ENCODE measurements at regions not wholly inside any gene's neighbourhood (a gene's known extent, or its start where the extent isn't known, plus 50 kb on each side); places are given as distances from the start of the nearest gene placed in this dataset.

DNA sequence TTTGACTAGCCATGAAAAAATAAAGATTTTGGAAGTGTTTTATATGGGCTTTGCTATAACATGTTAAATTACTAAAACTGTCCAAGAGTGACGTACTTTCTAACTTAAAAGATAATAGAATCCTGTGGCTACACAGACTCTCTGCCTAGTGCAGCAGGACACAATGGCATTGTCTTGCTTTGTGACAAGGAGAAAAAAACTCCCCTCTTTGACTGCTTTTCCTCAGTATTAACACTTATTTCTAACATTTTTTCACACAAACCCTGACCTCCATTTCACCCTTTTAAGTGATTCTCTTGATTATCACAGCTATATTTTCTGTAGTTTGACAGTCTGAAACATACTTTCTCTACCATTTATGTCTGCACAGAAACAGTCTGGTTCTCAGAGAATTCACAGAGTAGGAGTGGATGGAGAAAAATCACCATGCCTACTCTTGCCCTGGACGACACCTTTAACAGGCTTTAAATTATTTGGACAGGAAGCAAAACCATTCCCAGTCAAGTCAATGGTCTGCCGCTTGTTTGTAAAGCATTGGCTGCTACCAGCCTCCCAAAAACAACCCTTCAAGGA is 336.3 kb upstream of the SMIM30 start:
- Mint-ChIP-seq H3K4me1 (no peaks in the 10 kb centered on the region), H3K36me3 (no peaks in the 10 kb centered on the region), H3K4me3 (no peak overlapping the region), H3K27ac (no peak overlapping the region), H3K9me3 (no peaks in the 10 kb centered on the region), H3K27me3 (no peaks in the 10 kb centered on the region)

DNA sequence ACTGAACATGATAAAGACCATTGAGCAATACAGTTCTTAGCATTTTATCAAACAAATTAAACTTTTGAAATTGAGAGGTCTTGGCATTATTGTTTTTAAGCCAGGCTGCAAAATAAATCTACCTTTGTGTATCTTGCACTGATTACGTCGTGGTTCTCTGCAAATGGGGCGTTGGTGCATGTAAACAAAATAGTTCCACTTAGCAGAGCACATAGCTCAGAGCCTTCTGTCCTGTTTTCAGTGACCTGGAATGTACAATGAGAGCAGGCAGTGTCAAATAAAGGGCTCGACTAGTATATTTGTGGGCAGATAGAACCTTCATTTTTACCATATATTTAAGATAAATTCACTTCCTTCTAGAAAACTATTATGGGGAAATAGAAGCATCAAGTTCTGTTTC is 333.9 kb upstream of the SMIM30 start:
- H3K4me1 Mint-ChIP-seq: no peaks in the 10 kb centered on the region
- no peaks in the 10 kb centered on the region for H3K36me3 Mint-ChIP-seq

DNA sequence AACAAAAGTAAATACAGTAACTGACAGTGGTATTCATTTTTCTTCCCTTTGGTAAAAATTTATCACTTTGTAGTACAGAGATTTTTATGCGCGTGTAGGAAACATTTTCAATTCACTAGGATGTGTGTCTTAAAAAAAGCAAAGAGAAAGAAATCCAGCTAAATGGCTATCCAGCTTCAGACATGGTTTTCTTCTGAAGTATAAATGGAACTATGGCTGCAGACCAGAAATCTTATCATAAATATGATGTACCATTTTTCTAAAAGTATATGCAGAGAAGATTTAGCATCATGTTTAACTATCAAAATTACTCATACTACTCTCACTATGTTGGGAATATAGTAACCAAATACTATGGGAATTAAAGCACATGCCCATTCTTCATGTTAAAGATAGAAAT is 328.4 kb upstream of the SMIM30 start:
- H3K27me3 Mint-ChIP-seq: no peaks in the 10 kb centered on the region
- H3K4me1 Mint-ChIP-seq: no peaks in the 10 kb centered on the region
- no peak overlapping the region for H3K4me3 Mint-ChIP-seq
- no peak overlapping the region for H3K27ac Mint-ChIP-seq
- no peaks in the 10 kb centered on the region for H3K9me3 Mint-ChIP-seq
- no peaks in the 10 kb centered on the region for H3K36me3 Mint-ChIP-seq

More for the DNA sequence above, 333.9 kb upstream of the SMIM30 start:
- Mint-ChIP-seq H3K4me3 (no peak overlapping the region), H3K27me3 (no peaks in the 10 kb centered on the region), H3K9me3 (no peaks in the 10 kb centered on the region), H3K27ac (no peak overlapping the region)

DNA sequence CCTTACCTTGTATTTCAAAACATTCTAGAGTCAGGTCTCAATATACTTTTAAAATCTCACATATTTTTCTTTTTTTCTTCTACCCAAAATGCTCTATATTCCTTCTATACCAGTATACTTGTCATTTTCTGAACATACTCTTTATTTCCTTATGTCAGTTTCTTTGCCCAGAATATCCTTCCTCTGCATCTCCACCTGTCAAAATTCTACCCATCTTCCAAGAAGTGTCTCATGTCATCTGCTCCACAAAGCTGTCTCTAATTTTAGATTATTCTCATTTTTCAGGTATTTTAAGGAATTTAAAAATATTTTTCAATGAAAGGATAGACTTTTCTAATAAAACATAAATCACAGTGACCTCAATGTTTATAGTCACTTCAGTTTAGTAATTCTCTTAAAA is 328.0 kb upstream of the SMIM30 start:
- Mint-ChIP-seq H3K36me3 (no peaks in the 10 kb centered on the region), H3K27ac (peak overlapping the region in 1 of 3 donors; percentile 29), H3K9me3 (no peaks in the 10 kb centered on the region), H3K4me1 (no peaks in the 10 kb centered on the region), H3K4me3 (no peak overlapping the region), H3K27me3 (peaks cover under 1% of the 10 kb centered on the region)

DNA sequence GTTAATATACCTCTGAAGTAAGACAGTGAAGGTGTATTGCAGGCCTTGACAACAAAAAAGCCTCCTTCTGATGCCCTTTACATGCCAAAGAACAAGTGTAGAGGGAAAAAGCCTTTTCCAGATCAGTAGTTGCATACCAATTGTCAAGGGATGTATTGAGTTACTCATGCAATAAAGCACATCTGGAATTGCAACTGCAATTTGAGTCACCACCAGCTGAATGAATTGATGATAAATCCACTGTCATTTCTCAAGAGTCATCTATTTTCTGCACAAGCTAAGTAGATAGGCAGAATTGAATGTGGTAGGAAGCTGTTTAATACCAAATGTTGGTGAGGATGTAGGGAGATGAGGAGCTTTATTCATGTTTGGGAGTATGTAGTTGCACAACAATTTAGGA is 325.9 kb upstream of the SMIM30 start:
- Mint-ChIP-seq H3K9me3 (no peaks in the 10 kb centered on the region), H3K4me1 (no peaks in the 10 kb centered on the region), H3K27me3 (peaks cover 2% of the 10 kb centered on the region), H3K27ac (no peak overlapping the region), H3K4me3 (no peak overlapping the region), H3K36me3 (no peaks in the 10 kb centered on the region)

DNA sequence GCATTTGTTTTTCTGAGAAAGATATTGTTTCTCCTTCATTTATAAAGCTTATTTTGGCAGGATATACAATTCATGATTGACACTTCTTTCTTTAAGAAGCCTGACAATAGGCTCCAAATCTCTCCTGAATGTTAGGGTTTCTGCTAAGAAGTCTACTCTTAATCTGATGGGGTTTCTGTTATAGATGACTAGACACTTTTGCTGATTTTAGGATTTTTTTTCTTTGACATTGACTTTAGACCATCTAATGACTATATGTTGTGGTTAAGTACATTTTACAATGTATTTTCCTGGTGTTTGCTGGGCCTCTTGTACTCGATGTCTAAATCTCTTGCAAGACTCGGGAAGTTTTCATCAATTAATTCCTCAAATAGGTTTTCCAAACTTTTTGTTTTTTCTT is 321.8 kb upstream of the SMIM30 start:
- Mint-ChIP-seq H3K4me1 (peaks cover 0 to 2% (median 0%) of the 10 kb centered on the region in 3 donors), H3K27me3 (peaks cover 2% of the 10 kb centered on the region), H3K36me3 (peaks cover 1% of the 10 kb centered on the region), H3K4me3 (no peak overlapping the region), H3K27ac (no peak overlapping the region), H3K9me3 (peaks cover 0 to 7% (median 0%) of the 10 kb centered on the region in 3 donors)

DNA sequence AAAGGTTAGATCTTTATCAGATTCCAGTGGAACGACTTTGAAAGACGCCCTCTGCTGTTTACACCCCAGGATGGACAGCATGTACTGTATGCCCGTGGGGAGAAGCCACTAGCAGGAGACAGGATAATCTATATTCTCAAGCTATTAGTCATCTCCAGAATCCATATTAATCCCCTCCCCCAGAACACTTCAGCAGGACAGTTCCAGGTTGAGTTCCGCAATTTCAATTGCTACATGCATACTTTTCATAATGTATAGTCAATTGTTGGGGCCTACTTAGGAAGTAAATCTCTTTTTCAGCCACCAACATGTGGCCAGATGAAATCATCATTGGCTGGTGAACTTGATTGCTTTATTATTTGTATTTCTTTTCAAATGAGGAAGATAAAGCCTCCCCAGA is 313.1 kb upstream of the SMIM30 start:
- H3K27me3 Mint-ChIP-seq: no peaks in the 10 kb centered on the region
- no peaks in the 10 kb centered on the region for H3K9me3 Mint-ChIP-seq
- no peaks in the 10 kb centered on the region for H3K36me3 Mint-ChIP-seq
- no peak overlapping the region for H3K27ac Mint-ChIP-seq
- no peaks in the 10 kb centered on the region for H3K4me1 Mint-ChIP-seq
- H3K4me3 Mint-ChIP-seq: no peak overlapping the region

DNA sequence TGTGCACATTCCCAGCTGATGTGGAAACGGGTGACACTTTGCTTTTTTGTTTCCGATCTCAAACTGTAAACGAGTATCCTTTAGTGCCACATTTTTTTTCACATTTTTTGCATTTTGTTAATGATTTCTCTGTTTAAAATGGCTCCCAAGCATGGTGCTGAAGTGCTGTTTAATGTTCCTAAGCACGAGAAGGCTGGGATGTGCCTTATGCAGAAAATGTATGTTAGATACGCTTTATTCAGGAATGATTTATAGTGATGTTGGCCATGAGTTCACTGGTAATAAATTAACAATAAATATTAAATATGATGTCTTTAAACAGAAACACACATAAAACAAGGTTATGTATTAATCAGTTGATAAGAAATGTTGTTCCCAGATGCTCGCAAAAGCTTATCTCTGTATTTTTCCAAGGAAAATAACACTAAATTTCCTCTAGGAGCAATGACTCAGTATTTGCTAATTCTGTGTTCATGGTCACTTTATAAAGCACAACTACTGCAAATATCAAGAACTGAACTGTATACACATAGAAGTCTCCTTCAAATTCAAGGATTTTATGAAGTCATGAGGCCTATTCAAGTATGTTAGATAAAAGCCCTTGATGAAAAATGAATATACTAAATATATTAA is 305.9 kb upstream of the SMIM30 start:
- no peak overlapping the region for H3K27ac Mint-ChIP-seq
- H3K9me3 Mint-ChIP-seq: no peaks in the 10 kb centered on the region
- no peaks in the 10 kb centered on the region for H3K36me3 Mint-ChIP-seq

DNA sequence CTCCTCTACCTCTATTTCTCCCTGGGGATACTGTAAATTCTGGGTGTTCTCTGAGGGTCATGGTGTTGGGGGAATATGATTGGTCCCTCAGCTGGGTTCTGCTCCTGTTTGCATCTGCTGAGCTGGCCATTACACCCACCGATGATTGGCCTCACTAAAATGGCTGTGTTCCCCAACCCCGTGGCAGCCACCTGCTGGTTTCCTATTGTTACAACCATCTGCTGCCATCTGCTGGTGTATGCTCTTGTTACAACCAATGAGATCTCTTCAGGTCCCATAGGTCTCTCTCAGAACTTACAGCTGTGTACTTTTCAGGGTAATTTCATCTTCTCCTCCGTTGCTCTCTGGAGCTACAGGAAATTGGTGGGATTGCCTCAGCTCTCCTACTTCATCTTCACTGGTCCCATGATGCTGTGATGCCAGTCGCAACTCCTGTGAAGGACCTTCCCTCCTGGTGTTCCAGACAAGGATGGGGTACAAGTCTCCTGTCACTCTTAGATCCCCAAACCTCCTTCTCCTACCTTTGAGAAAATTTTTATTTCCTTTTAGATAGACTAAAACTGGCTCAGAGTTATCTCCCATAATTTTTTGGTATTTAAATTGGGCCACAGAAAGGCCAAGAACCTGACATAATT is 303.5 kb upstream of the SMIM30 start:
- Mint-ChIP-seq H3K27me3 (no peaks in the 10 kb centered on the region), H3K4me1 (peaks cover 2 to 4% (median 3%) of the 10 kb centered on the region in 3 donors), H3K27ac (peak overlapping the region in 1 of 3 donors; percentile 2), H3K9me3 (no peaks in the 10 kb centered on the region), H3K4me3 (peak overlapping the region in 1 of 4 donors; percentile 76), H3K36me3 (no peaks in the 10 kb centered on the region)

More for the DNA sequence above, 305.9 kb upstream of the SMIM30 start:
- H3K27me3 Mint-ChIP-seq: no peaks in the 10 kb centered on the region
- H3K4me1 Mint-ChIP-seq: peaks cover 2 to 4% (median 3%) of the 10 kb centered on the region in 3 donors
- no peak overlapping the region for H3K4me3 Mint-ChIP-seq

DNA sequence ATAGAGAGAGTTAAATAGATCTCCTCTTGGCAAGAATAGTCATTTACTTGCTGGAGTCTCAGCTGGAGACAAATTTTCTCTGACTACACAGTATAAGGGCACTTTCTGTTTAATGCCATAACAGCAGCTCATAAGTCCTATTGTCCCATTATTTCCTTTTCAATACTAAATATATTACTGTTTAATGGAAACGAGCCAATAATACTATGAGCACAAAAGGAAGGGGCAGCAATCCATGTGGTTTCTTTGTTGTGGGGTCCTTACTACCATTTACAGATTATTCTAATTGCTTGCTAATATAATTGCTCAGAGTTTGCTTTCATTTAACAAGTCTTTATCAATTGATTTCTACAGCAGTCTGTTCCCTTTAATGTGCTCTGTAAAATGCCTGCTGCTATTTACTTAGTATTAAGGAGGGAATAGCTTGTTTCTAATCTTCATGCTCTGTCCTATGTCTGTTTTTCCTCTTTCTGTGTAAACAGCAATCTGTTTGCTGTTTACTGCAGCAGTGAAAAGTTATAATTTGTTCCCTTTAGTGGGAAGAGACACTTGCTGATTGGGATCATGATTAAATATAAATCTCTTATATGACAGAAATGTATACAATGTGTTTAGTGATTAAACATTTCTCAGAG is 296.2 kb upstream of the SMIM30 start:
- Mint-ChIP-seq H3K27ac (no peak overlapping the region), H3K4me3 (no peak overlapping the region), H3K36me3 (no peaks in the 10 kb centered on the region), H3K27me3 (peaks cover 2% of the 10 kb centered on the region), H3K9me3 (no peaks in the 10 kb centered on the region), H3K4me1 (no peaks in the 10 kb centered on the region)

DNA sequence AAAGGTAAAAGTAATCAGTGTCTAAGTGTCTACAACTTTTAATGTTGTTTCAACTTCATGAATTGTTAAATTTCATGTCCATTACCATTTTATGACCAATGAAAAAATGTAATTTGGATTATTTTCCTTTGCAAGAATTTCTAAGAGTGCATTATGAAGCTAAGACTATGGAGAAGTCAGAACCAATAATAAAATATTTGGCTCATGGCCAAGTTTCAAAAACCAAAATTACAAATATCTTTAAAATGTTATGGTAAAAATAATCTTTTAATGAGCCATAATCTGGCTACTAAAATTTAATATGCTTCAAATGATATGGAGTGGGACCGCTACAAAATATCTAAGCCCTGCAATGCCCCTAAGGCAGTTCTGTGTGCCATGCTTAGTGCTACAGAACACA is 294.1 kb upstream of the SMIM30 start:
- Mint-ChIP-seq H3K9me3 (no peaks in the 10 kb centered on the region), H3K27me3 (peaks cover 2% of the 10 kb centered on the region), H3K36me3 (no peaks in the 10 kb centered on the region), H3K4me1 (no peaks in the 10 kb centered on the region), H3K27ac (no peak overlapping the region), H3K4me3 (no peak overlapping the region)

DNA sequence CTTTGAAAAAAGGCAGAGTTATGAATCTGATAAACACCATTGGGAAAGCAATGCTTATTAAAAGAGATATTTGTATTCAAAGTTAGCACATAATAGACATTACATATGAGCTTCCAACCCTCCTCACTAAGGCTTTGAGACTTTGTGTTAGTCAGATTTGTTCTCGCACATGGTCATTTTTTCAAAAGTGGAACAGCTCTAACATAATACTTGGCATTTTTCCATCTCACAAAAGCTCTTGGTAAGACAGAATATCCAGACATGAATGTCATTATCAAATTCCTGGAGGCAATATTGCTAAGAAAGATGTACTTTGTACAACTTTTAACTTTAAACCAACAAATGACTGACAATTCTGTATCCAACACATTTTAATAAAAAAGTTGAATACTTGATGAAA is 292.4 kb upstream of the SMIM30 start:
- Mint-ChIP-seq H3K9me3 (no peaks in the 10 kb centered on the region), H3K27me3 (peaks cover 2% of the 10 kb centered on the region), H3K4me3 (no peak overlapping the region), H3K4me1 (no peaks in the 10 kb centered on the region), H3K36me3 (no peaks in the 10 kb centered on the region), H3K27ac (no peak overlapping the region)

DNA sequence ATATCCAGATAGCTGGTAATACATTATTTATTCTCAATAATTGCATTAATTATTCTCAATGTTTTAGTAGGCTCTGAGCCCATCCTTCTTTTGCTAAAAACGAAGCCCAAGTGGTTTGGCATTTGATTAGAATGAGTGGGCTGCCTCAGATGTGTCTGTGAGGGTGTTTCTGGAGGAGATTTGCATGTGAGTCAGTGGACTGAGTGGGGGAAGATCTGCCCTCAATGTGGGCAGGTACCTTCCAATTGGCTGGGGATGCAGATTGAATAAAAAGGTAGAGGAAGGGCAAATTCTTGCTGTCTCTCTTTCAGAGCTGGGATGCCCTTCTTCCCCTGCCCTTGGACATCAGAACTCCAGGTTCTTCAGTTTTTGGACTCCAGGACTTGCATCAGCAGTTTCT is 290.6 kb upstream of the SMIM30 start:
- no peaks in the 10 kb centered on the region for H3K9me3 Mint-ChIP-seq
- no peaks in the 10 kb centered on the region for H3K4me1 Mint-ChIP-seq
- H3K36me3 Mint-ChIP-seq: no peaks in the 10 kb centered on the region
- no peaks in the 10 kb centered on the region for H3K27me3 Mint-ChIP-seq
- no peak overlapping the region for H3K27ac Mint-ChIP-seq
- no peak overlapping the region for H3K4me3 Mint-ChIP-seq

DNA sequence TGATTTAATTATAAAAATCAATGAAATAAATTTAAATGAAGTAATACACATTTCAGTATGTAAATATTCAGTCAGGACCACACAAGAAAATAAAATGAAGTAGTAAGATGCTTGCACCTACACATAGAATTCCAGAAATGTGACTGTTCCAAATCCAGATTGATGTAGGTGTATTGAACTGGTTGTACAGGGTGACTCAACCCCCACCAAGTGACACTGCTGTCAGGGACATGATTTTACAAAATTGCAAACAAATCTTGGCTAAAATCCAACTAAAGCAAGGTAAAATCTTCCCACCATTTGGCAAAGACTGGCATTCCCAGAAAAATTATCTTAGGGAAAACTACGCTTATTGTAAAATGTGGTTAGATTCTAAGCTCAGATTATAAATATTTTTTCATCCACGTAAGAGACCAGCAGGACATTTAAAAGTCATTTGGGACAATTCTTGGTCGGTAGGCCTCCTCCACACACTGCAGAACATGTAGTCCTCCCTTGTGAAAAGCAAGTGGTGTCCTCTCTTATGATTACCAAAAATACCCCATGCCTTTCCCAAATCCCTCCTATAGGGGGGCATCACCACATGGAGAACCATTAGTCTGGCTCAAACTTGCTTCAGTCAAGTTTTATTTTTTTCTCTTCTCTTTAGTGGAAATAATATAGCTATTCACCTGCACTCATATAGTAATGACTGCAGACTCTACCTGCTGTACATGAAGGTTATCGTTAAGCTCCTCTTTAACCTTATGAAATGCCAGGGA is 287.1 kb upstream of the SMIM30 start:
- H3K27ac Mint-ChIP-seq: peak overlapping the region in 1 of 3 donors; percentile 37
- H3K4me3 Mint-ChIP-seq: no peak overlapping the region
- no peaks in the 10 kb centered on the region for H3K36me3 Mint-ChIP-seq
- no peaks in the 10 kb centered on the region for H3K9me3 Mint-ChIP-seq
- H3K4me1 Mint-ChIP-seq: no peaks in the 10 kb centered on the region
- H3K27me3 Mint-ChIP-seq: peaks cover 2% of the 10 kb centered on the region

DNA sequence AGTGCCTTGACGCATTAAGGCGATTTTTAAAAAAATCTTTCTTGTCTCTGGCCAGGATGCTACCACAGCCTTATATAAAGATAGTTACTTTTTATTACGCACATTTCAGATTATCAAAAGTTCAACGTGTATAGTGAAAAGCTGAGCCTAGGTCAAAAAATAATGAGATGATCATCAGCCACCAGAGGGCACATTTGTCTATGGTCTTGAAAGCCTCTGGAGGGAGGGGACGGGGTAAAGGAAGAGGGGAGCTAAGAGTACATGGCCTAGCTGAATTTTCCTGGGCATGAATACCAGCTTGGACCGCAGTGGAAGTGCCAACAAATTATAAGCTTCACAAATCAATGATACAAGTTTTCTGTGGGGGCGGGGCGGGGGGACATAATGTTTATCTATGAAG is 285.9 kb upstream of the SMIM30 start:
- Mint-ChIP-seq H3K27me3 (peaks cover 2% of the 10 kb centered on the region), H3K36me3 (no peaks in the 10 kb centered on the region), H3K9me3 (no peaks in the 10 kb centered on the region), H3K4me3 (peak overlapping the region in 1 of 4 donors; percentile 21), H3K27ac (no peak overlapping the region), H3K4me1 (no peaks in the 10 kb centered on the region)
